ENCODE measurements at regions not wholly inside any gene's neighbourhood (a gene's known extent, or its start where the extent isn't known, plus 50 kb on each side); places are given as distances from the start of the nearest gene placed in this dataset.

DNA sequence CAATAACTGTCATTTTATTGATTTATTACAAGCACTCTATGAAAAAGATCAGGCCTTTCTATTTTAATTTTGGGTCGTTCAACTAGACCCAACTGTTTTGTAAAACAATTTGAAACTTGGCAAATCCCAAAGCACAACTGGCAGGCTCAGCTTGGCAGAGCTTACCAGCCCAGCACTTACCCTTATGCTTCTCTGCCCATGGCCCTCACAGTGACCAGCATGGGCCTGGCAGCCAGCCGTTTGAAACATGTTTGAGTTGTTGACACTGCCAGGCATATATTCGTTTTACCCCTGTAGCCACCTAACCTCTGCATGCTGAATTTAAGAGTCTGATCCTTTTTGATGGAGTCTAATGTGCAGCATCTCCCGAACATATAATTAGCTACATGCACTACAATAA lies 796.7 kb upstream of the ADGRL2 start:
- no peak for DNase-seq (ENCODE audit: low spot score)
- no peaks in the 10 kb centered on the region for H3K4me1 ChIP-seq (replicated peaks)
- WGBS: 30% methylated on average over 4 of the region's 4 CpGs
- no peaks in the 10 kb centered on the region for H3K36me3 ChIP-seq
- H3K27me3 ChIP-seq (replicated peaks; ENCODE audit: insufficient read depth): no peaks in the 10 kb centered on the region
- intact Hi-C loops (cut with DNase I): no loop called here
- H3K4me3 ChIP-seq: no peak overlapping the region
- TF ChIP-seq POLR2AphosphoS5 (IDR thresholded peaks at IDR 0.05) (no peak), POLR2A (IDR thresholded peaks at IDR 0.05) (no peak)
- TF ChIP-seq, protein P1, sequence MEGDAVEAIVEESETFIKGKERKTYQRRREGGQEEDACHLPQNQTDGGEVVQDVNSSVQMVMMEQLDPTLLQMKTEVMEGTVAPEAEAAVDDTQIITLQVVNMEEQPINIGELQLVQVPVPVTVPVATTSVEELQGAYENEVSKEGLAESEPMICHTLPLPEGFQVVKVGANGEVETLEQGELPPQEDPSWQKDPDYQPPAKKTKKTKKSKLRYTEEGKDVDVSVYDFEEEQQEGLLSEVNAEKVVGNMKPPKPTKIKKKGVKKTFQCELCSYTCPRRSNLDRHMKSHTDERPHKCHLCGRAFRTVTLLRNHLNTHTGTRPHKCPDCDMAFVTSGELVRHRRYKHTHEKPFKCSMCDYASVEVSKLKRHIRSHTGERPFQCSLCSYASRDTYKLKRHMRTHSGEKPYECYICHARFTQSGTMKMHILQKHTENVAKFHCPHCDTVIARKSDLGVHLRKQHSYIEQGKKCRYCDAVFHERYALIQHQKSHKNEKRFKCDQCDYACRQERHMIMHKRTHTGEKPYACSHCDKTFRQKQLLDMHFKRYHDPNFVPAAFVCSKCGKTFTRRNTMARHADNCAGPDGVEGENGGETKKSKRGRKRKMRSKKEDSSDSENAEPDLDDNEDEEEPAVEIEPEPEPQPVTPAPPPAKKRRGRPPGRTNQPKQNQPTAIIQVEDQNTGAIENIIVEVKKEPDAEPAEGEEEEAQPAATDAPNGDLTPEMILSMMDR (IDR thresholded peaks at IDR 0.05): no peak
- H3K9me3 ChIP-seq: no peaks in the 10 kb centered on the region
- H3K27ac ChIP-seq: no peak overlapping the region

- TF ChIP-seq POLR2AphosphoS5 (IDR thresholded peaks at IDR 0.05) (no peak), POLR2A (IDR thresholded peaks at IDR 0.05) (no peak)
- TF ChIP-seq, protein P1 (IDR thresholded peaks at IDR 0.05): no peak
- no peaks in the 10 kb centered on the region for H3K4me1 ChIP-seq (replicated peaks)
- H3K9me3 ChIP-seq: no peaks in the 10 kb centered on the region
- no peaks in the 10 kb centered on the region for H3K27me3 ChIP-seq (replicated peaks; ENCODE audit: insufficient read depth)
- intact Hi-C loops (cut with DNase I): no loop called here
- no peak for DNase-seq (ENCODE audit: low spot score)
- H3K36me3 ChIP-seq: no peaks in the 10 kb centered on the region
- no peak overlapping the region for H3K27ac ChIP-seq
- no peak overlapping the region for H3K4me3 ChIP-seq
Measured at GRCh38 chr1:80994934-80995333, 805.8 kb upstream of the ADGRL2 start.

DNA sequence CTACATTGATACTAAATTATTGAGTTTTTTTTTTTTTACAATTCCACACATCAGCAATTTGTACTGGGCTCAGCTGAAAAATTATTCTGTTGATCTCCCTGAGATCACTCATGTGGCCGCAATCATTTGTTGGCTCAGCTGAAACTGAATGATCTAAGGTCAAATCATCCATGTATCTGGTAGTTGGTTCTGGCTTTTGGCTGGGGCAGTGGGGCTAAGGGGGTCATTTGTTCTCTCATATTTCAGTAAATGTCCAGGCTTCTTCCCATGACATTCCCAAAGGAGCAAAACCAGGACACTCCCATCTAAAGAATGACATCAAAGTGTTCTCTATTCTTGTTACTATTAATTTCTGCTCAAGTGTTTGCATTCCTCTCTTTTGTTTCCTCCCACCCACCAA lies 806.7 kb upstream of the ADGRL2 start:
- H3K4me1 ChIP-seq (replicated peaks): no peaks in the 10 kb centered on the region
- no peaks in the 10 kb centered on the region for H3K9me3 ChIP-seq
- no peak overlapping the region for H3K4me3 ChIP-seq
- intact Hi-C loops (cut with DNase I): no loop called here
- TF ChIP-seq POLR2A (IDR thresholded peaks at IDR 0.05) (no peak), POLR2AphosphoS5 (IDR thresholded peaks at IDR 0.05) (no peak)
- TF ChIP-seq, protein P1 (IDR thresholded peaks at IDR 0.05): no peak
- H3K27me3 ChIP-seq (replicated peaks; ENCODE audit: insufficient read depth): no peaks in the 10 kb centered on the region
- no peak for DNase-seq (ENCODE audit: low spot score)
- WGBS: 100% methylated on average over 1 of the region's 1 CpG
- no peak overlapping the region for H3K27ac ChIP-seq
- H3K36me3 ChIP-seq: no peaks in the 10 kb centered on the region

- DNase-seq (ENCODE audit: low spot score): no peak
- H3K9me3 ChIP-seq: no peaks in the 10 kb centered on the region
- WGBS: 91% methylated on average over 4 of the region's 4 CpGs
- H3K27ac ChIP-seq: no peak overlapping the region
- no peak overlapping the region for H3K4me3 ChIP-seq
- no peak for TF ChIP-seq POLR2AphosphoS5 (IDR thresholded peaks at IDR 0.05)
- TF ChIP-seq, protein P1 (IDR thresholded peaks at IDR 0.05): no peak
- TF ChIP-seq POLR2A (IDR thresholded peaks at IDR 0.05): no peak
- H3K36me3 ChIP-seq: no peaks in the 10 kb centered on the region
- intact Hi-C loops (cut with DNase I): no loop called here
- no peaks in the 10 kb centered on the region for H3K4me1 ChIP-seq (replicated peaks)
- H3K27me3 ChIP-seq (replicated peaks; ENCODE audit: insufficient read depth): no peaks in the 10 kb centered on the region
Measured at GRCh38 chr1:80993154-80993980, 807.4 kb upstream of the ADGRL2 start.

DNA sequence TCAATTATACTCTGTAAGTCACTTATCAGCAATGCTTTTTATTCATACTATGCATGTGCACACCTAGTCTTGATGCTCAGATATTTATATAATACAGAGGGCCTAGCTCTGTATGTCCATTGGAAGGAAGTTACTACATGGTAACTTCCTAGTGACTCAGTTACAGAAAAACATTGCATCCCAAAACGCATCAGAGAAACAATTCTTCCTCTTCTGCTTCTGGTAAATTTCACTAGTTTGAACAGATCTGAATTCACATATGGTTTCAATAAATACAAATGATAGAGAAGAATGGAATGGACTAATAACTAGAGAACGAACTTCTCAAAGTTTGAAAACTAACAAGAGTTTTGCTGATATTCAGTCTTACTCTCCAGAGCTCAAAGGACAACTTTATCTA lies 811.3 kb upstream of the ADGRL2 start:
- Histone ChIP-seq H3K4me1 (replicated peaks) (no peaks in the 10 kb centered on the region), H3K9me3 (no peaks in the 10 kb centered on the region), H3K27ac (no peak overlapping the region), H3K27me3 (replicated peaks; ENCODE audit: insufficient read depth) (no peaks in the 10 kb centered on the region), H3K36me3 (no peaks in the 10 kb centered on the region), H3K4me3 (no peak overlapping the region)
- intact Hi-C loops (cut with DNase I): no loop called here
- TF ChIP-seq, protein P1 (IDR thresholded peaks at IDR 0.05): no peak
- no peak for TF ChIP-seq POLR2A (IDR thresholded peaks at IDR 0.05)
- no peak for TF ChIP-seq POLR2AphosphoS5 (IDR thresholded peaks at IDR 0.05)
- no peak for DNase-seq (ENCODE audit: low spot score)
- WGBS: 85% methylated on average over 2 of the region's 2 CpGs

Data from prostate gland (tissue), 2 donors.